GM19397 (cell line): ENCODE measurements at regions not wholly inside any gene's neighbourhood (a gene's known extent, or its start where the extent isn't known, plus 50 kb on each side); places are given as distances from the start of the nearest gene placed in this dataset.
"Not testable (repeated sequence)": the region's sequence is repeated elsewhere in the genome, so short reads cannot be mapped to it uniquely, and the experiment has no call there.

Experiments
- ATAC-seq: cut with Tn5 transposase; IDR thresholded peaks from one replicate; pipeline ENCODE4 v1.9.1; 2021; ENCODE audit warnings: mild to moderate bottlenecking, moderate library complexity; ENCODE audit not compliant: unreplicated experiment

DNA sequence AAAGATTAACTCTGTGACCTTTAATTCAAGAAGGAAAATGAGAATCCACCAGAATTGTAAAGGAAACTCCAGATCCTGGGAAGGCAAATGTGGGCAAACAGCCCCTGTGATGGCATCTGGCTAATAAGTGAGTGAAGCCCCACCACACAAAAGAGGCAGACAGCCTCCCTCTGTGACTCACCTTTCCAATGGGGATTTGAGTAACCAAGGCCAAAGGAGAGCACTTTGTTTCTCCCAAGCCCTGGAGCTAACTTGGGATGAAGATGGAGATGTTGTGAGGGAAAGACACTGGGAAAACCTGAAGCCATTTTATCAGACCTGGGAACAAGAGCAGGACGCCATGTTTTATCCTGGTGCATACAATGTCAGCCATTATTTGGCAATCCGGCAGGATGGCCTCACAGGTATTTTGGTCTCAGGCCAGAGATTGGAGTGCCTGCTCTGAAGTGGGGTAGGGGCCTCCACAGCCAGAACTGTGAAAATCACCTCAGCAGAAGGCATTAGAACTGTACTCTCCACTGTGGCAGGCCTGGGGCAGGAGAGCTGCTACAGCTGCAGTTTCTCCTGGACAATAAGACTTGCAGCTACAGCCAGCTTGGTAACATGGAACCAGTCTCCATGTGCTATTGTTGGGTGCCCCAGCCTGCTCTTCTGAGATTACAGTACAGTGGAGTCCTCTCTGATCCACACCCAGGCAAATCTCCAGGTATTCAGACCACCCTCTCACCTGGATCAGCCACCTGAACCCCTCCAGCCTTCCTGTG is 96.6 kb upstream of the PCED1B start:
- ATAC-seq, result no peak

DNA sequence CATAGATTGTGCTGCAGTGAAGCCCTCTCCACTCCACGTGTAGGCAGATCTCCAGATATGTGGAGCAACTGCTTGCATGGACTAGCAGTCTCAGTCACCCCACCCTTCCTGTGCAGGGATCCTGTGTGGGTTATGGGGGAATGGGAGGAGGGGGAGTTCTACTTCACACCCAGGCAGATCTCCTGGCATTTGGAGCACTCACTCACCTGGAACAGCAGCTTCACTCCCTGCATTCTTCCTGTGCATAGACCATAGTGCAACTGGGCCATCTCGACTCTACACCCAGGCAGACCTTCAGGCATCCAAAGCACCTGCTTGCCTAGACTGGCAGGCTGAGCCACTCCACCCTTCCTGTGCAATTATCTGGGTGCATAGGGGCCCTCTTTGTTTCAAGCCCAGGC is 96.0 kb upstream of the PCED1B start:
- no peak for ATAC-seq

- ATAC-seq, result peak; percentile 55
Measured at GRCh38 chr12:46983959-46984841, 95.2 kb upstream of the PCED1B start.

DNA sequence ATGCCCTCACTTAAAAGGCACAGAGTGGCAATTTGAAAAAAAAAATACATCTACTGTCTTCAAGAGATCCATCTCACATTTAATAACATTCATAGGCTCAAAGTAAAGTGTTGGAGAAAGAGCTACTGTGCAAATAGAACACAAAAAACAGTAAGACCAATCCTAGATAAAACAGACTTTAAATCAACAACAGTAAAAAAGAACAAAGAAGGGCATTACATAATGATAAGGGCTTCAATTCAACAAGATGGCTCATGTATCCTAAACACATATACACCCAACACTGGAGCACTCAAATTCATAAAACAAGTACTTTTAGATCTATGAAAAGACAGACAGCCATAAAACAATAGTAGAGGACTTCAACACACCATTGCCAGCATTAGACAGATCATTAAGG is 93.6 kb upstream of the PCED1B start:
- ATAC-seq, result no peak

DNA sequence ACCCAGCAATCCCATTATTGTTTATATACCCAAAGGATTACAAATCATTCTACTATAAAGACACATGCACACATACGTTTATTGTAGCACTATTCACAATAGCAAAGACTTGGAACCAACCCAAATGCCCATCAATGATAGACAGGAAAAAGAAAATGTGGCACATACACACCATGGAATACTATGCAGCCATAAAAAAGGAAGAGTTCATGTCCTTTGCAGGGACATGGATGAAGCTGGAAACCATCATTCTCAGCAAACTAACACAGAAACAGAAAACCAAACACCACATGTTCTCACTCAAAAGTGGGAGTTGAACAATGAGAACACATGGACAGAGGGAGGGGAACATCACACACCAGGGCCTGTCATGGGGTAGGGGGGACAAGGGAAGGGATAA is 91.3 kb upstream of the PCED1B start:
- ATAC-seq, result not testable (repeated sequence)

GRCh38 chr12:46990211-46990610 is 89.2 kb upstream of the PCED1B start:
- ATAC-seq, result no peak

- ATAC-seq, result not testable (repeated sequence)
Measured at GRCh38 chr12:46992051-46992450, 87.4 kb upstream of the PCED1B start.

DNA sequence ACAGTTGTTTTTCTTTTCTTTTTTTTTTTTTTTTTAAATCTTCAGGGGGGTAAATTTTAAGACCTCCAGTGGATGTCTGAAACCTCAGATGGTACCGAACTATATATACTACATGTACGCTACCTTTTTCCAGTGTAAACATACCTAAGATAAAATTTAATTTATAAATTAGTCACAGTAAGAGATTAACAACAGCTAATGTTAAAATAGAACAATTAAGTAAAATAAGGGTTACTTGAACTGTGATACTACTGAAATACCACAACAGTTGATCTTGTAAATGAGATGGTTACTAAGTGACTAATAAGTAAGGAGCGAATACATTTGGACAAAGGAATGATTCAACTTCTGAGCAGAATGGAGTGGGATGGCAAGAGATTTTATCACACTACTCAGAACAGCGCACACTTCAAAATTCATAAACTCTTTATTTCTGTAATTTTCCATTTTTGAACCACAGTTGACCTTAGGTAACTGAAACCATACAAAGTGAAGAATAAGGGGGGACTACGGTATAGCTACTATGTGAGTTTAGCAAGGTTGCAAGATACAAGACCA is 80.5 kb upstream of the PCED1B start:
- no peak for ATAC-seq

- ATAC-seq, result no peak
Measured at GRCh38 chr12:47004634-47005033, 74.8 kb upstream of the PCED1B start.

GRCh38 chr12:47007048-47007447 is 72.4 kb upstream of the PCED1B start:
- no peak for ATAC-seq

- no peak for ATAC-seq
Measured at GRCh38 chr12:47012552-47012951, 66.9 kb upstream of the PCED1B start.

GRCh38 chr12:47014474-47014873 is 64.9 kb upstream of the PCED1B start:
- no peak for ATAC-seq

DNA sequence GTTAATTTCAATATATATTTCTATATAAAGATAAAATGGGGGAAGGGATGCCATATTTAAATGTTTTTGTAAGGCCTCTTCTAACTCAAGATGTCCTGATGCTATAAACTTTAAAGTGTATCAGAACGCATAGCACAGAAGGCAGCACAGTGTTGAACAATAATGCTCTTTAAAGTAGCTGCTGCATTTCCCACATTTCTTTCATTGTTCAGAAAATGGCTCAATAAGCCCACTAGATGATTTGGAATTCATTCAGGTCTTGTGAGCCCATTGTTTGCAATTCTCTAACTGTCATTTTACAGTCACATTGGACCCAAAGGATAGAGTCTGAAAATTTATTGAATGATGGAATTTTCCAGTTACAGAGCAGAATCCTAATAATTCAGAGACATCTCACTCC is 64.0 kb upstream of the PCED1B start:
- no peak for ATAC-seq

- no peak for ATAC-seq
Measured at GRCh38 chr12:47017041-47017713, 62.2 kb upstream of the PCED1B start.

GRCh38 chr12:47017901-47018475 is 61.4 kb upstream of the PCED1B start:
- ATAC-seq, result no peak

DNA sequence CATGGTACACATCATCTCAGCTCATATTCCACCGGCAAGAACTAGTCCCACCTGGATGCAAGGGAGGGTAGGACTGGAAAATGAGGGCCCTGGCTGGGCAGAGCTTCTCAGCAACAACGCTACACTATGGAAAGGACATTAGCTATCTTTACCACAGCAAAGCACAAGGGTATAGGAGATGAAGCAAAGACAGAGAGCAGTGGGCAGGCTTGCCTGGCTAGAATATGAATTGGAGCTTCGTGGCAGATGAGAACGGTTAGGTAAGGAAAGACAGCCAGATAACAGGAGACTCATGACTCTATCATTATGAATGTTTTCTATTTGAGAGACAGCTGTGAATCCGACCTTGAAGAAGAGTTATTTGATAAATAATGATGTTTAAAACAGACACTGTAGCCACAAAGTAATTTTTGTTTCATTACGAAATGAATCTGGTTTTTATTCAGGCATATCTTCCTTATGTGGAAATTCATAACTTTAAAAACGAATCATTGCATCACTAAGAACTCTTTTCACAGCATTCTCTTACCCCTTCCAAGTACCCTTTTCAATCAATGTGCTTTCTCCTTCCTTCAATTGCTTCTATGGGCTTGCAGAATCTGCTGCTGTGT is 59.1 kb upstream of the PCED1B start:
- ATAC-seq, result no peak

DNA sequence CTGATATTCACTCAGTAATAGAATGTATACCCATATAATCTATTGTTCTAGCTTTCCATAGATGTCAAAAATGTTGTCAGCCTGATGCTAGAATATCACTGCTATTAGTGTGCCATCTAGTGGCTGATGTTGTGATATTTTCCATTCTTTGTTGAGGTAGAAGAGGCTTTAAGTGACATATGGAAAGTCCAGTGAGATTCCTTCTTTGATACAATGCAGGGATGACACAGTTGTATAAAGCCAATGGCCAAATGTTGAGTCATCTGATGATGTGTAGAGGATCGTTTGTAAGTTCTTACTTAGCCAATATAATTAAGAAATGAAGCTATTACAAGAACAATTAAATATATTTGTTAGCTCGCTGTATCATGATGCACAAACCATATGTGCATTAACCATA is 58.1 kb upstream of the PCED1B start:
- no peak for ATAC-seq

GRCh38 chr12:47022296-47022695 is 57.1 kb upstream of the PCED1B start:
- no peak for ATAC-seq

GRCh38 chr12:47023311-47023710 is 56.1 kb upstream of the PCED1B start:
- ATAC-seq, result no peak

GRCh38 chr12:47023953-47024352 is 55.5 kb upstream of the PCED1B start:
- ATAC-seq, result no peak

DNA sequence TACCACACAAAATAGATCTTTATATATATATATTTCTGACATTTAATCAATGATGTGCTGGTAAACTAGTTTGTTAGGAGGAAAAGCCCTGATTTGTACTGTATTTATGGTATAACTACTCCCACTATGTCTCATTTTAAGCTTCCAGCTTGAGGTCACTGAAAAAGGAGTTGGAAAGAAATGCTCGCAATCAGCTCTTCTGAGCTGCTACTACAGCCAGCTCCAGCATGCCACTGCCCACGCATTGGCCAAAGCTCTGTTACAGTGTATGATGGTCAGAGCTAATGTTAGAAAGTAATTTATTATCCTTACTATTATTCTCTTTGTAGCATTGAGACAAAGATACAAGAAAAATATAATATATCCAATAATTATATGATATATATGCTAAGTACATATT is 55.0 kb upstream of the PCED1B start:
- no peak for ATAC-seq
